GM19463 (cell line): ENCODE measurements at regions not wholly inside any gene's neighbourhood (a gene's known extent, or its start where the extent isn't known, plus 50 kb on each side); places are given as distances from the start of the nearest gene placed in this dataset.
"Not testable (repeated sequence)": the region's sequence is repeated elsewhere in the genome, so short reads cannot be mapped to it uniquely, and the experiment has no call there.

Source experiments
- ATAC-seq: cut with Tn5 transposase; IDR thresholded peaks from one replicate; pipeline ENCODE4 v1.9.1; 2021; ENCODE audit warnings: mild to moderate bottlenecking, moderate library complexity; ENCODE audit not compliant: unreplicated experiment

DNA sequence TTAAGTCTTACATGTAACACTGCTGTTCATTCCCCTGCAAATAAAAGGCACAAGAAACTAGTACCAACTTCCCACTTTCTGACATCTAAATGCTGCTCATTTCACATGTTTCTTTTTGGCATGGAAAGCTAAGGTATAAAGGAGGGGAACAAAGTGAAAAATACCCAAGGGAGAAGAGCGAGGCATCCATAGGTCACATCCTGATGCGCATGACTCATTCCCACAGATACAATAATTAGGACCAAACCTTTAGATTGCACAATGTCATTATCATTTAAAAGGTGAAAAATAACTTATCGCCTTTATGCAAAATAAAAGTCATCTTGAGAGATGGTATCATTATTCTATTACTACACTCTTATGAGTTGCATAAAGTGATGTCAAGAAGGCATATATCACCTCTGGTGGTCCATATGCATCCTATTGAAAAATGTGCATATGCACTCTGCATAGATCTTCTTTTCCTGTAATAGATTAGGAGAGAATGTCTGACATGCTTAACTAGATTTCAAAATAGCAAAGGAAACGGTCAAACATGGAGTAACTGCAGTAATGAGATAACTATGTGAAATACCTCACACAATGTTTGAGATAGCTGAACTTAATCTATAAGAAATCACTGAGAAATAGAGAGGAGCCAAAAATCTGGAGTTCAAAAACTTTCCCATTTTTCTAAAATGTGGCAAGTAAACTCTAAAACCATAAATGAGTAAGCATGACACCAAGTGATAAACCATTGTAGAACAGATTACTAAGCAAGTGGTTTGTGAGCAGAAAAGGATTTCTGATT is 382.5 kb upstream of the TMTC1 start:
- no peak for ATAC-seq

- ATAC-seq, result no peak
These were observed 380.9 kb upstream of the TMTC1 start for GRCh38 chr12:30164382-30165318.

DNA sequence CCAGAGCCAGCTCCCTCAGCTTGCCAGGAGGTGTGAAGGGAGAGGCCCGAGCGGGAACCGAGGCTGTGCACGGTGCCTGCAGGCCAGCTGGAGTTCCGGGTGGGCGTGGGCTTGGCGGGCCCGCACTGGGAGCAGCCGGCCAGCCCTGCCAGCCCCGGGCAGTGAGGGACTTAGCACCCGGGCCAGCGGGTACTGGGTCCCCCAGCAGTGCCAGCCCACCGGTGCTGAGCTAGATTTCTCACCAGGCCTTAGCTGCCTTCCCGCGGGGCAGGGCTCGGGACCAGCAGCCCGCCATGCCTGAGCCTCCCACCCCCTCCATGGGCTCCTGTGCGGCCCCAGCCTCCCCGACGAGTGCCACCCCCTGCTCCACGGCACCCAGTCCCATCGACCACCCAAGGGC is 373.1 kb upstream of the TMTC1 start:
- not testable (repeated sequence) for ATAC-seq

GRCh38 chr12:30155001-30155730 is 371.4 kb upstream of the TMTC1 start:
- no peak for ATAC-seq

- ATAC-seq, result no peak
These were observed 370.2 kb upstream of the TMTC1 start for GRCh38 chr12:30153981-30154380.

DNA sequence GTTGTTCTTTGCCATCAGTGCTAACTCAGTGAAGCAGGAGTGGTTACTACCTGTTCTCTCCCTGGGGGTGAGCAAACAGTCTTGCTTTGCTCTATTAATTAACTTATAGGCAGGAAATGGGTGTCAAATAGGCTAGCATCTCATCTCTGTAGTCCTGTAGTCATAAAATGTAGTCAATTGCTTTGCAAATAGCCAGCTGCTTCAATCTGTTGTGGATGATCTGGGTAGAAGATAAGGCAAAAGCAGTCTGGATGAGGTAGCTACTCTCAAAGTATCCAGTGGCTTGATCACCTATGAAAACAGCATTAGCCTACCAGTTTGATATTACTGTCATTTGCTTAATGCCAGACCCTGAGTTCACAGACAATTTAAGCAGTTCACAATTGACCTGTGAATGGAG is 369.0 kb upstream of the TMTC1 start:
- ATAC-seq, result no peak

DNA sequence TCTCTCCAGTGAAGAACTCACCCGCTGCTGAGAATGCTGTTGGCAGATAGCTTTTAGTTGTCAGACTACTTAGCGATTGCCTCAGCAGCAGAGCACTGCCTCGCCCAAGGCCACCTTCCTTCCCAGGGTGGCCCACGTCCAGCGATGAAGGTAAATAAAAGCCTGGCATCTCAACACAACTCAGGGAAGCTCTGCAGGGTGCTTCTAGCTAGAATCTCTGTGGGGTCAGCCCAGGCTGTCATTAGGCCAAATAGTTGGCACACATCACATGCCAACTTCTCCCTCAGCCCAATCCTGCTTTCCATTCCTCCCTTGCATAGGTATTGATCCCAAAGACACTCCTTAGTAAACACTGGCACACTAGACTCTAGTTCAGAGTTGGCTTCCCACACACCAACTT is 368.1 kb upstream of the TMTC1 start:
- ATAC-seq, result no peak

DNA sequence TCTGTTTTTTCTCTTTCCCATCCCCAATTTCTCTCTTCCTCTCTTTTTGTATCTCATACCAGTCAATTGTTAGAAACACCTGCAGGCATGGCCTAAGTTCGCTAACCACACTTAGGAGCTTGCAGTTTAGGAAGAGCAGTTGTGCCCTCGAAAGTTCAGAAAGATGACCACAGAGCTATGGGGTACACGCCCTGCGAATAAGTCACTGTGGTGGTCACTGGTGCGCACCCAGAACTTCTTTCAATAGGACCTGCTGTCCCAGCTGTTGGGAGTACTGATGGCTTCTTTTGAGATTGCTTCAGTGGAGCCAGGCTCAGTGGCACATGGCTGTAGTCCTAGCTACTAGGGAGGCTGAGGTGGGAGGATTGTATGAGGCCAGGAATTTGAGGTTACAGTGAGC is 362.8 kb upstream of the TMTC1 start:
- no peak for ATAC-seq

DNA sequence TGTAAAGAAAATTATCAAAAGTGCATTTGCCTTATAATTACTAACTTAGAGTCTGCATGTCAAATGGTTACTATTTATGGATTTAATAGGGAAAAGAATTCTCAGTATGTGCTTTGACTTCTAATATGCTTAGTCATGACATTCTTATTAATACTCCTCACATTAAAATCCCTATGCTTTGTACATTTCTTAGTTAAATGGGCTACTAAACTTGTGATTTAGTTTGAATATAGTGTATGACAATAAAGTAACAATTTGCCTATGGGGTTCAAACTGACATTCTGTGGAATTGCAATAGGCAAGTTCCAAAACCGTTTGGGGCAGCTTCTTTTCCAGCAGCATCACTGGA is 361.9 kb upstream of the TMTC1 start:
- ATAC-seq, result no peak

DNA sequence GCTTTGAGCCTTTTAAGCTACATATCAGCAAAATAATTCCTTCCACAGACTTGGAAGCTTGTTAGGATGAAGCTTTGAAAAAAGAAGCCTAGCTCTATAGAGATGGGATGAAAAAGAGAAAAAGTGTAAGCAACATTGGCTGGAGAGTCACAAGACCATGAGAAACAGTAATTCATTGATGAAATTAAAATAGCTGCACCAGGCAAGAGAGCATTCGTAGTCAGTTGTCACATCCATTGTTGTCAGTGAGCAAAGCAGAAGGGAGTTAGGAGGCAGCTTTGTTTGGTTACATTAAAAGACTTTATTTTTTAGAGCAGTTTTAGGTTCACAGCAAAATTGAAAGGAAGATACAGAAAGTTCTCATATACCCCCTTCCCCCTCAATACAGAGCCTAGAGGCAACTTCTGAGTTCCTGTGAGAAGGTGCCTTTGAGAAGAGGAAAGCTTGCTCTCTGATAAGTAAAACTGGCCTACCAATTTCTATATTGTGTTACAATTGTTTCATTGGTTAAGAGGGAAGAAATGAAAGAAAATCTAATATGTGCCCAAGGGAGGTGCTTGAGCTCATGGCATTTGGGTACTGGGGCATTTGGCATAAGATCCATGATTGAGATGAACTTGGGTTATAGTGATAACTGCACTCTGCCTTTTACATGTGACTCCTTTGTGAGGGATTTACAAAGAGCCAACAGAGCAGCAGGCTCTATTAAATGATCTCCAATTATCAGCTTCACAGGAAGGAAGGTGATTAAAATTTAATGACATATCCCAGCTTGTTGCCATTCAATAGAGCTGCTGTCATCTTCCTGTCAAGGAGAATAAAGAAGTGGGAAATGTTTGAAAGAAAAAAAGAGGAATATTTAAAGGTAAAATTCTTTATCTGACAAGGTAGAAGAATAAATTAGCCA is 361.3 kb upstream of the TMTC1 start:
- ATAC-seq, result no peak

- ATAC-seq, result no peak
These were observed 358.6 kb upstream of the TMTC1 start for GRCh38 chr12:30142301-30142700.

- ATAC-seq, result no peak
These were observed 354.7 kb upstream of the TMTC1 start for GRCh38 chr12:30138483-30138882.

GRCh38 chr12:30136696-30137095 is 353.0 kb upstream of the TMTC1 start:
- ATAC-seq, result no peak

DNA sequence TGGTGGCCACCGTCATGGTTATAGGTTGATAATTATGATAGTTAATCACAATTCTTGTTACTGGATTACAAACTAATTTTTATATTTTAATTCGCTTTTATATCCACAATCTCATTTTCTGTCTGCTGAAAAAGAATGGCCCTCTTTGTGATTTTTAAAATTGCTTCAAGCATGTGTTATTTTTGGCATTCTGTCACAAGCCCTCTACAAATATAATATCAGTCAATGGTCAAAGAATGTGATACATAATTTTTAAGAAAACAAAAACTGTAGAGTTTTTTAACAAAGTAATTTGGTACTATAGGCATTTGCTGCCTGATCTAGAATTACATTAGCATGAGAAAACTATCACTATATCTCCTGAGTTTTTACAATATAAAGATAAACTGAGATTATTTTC is 352.0 kb upstream of the TMTC1 start:
- no peak for ATAC-seq

- no peak for ATAC-seq
These were observed 350.5 kb upstream of the TMTC1 start for GRCh38 chr12:30134229-30134628.

DNA sequence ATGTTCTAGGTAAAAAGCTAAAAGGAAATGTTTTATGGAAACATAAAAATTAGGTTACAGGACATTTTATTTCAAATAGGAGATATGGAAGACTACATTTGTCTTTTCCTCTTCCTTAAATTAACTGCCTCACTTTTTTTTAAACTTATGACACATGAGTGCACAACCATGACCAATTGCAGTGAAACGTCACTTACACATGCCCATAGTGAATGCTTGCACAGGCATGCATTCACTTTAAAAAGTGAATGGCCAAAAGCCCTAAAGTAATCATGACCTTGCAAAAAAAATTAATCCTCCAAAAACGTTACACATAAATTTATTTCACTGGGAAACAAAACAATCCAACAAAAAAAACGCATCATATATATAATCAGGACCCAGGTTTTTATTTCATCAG is 343.2 kb upstream of the TMTC1 start:
- no peak for ATAC-seq

DNA sequence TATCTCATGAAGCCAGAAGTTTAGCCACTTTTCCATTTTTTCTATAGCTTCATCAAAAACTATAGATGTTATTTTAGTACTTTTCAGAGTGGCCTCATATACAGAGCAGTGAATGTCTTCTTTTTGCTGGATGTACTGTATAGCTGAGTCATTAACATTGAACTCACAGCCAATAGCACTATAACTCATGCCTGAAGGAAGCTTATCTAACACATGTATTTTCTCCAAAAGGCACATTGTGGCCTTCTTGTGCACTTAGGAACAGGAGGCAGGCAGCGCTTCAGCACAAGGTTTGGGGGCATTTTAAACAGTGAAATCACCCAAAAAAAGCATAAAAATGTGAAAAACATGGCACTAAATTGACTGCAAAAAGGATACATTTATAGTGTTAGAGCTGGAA is 336.8 kb upstream of the TMTC1 start:
- no peak for ATAC-seq

DNA sequence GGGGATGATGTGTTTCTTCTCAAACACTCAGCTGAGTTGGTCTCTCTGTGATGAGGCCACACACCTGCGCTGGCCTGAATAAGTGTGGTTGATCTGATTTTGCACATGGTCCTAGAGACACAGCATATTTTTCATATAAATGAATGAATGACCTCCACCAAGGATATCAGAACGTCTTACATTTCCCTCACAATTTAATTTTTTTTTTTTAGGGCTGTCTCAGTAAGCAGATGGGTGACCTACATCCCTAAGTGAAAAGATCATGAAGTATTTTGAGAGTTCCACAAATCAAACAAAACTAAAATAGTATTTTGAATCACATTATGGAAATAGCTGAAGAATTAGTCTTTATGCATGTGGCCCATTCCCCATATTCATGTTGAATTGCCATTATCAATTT is 333.7 kb upstream of the TMTC1 start:
- no peak for ATAC-seq

GRCh38 chr12:30111719-30112118 is 328.0 kb upstream of the TMTC1 start:
- no peak for ATAC-seq

DNA sequence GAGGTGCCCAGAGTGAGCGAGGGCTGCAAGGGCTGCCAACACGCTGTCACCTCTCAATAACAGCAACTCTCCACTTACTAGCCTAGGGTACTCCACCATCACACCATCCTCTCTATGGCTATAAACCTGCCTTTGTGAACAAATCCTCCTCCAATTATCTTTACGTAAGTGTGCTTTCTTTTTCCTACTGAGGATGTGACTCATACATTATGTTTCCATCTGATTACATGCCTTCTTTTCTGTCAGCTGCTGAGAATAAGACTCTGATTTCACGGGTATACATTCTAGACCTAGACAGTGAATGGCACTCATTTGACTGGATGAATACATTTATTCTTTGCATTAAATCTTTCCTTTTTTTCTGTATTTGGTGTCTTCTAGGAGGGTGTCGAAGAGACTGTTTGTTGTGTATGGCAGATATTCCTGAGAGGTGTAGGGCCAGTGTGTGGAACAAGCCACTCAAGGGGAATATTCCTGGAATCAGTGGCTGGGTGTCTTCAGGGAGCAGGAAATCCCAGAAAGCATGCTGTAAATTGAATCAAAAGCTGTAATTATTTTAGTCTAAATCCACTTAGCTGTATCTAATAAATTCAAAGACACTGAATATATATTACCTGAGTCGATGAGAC is 327.3 kb upstream of the TMTC1 start:
- no peak for ATAC-seq
